HepG2 (cell line): ENCODE measurements at regions not wholly inside any gene's neighbourhood (a gene's known extent, or its start where the extent isn't known, plus 50 kb on each side); places are given as distances from the start of the nearest gene placed in this dataset.

Experiments used
- KAT7 ChIP-seq: IDR thresholded peaks from 2 replicates; pipeline ENCODE4 v1.6.1; 2018; ENCODE audit warnings: borderline replicate concordance, missing compliant biosample characterization
- KDM1A ChIP-seq: IDR thresholded peaks from 2 replicates; pipeline ENCODE4 v1.6.1; 2016; ENCODE audit warnings: missing compliant biosample characterization
- ZNF549 ChIP-seq: sonication (generic); formaldehyde crosslinking; IDR thresholded peaks from 2 replicates; pipeline ENCODE4 v1.5.0; 2020; ENCODE audit warnings: missing genetic modification reagents
- ZNF775 ChIP-seq: sonication (generic); formaldehyde crosslinking; IDR thresholded peaks from 2 replicates; pipeline ENCODE4 v1.4.0; 2020; ENCODE audit warnings: missing genetic modification reagents, mild to moderate bottlenecking, moderate library complexity, borderline replicate concordance
- ZNF780A ChIP-seq: sonication (generic); formaldehyde crosslinking; IDR thresholded peaks from 2 replicates; pipeline ENCODE4 v1.8.0; 2022; ENCODE audit warnings: mild to moderate bottlenecking, missing genetic modification reagents, moderate library complexity

DNA sequence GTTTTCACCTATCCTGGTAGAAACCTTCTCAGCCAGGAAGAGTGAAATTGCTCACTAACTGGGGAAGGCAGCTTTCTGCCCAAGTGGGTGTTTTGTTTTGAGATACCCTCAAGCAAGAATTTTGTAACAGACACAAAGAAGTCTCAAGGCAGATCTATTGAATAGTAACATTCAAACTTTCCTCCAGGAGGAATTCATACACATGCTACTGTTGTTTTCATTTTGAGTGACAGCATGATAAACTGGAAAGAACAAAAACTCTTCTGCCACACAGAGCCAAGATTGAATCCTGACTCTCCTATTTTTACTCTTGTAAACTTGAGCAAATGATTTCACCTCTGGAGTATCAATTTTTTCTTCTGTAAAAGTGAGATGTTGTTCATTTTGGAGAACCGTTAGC lies 54.8 kb upstream of the MBNL1 start:
- TF ChIP-seq ZNF780A (CRISPR knock-in tag): no peak
- TF ChIP-seq KDM1A (CRISPR knock-in tag): no peak
- no peak for TF ChIP-seq ZNF775
- TF ChIP-seq KAT7: no peak
- no peak for TF ChIP-seq ZNF549
